ENCODE measurements at regions not wholly inside any gene's neighbourhood (a gene's known extent, or its start where the extent isn't known, plus 50 kb on each side); places are given as distances from the start of the nearest gene placed in this dataset.

DNA sequence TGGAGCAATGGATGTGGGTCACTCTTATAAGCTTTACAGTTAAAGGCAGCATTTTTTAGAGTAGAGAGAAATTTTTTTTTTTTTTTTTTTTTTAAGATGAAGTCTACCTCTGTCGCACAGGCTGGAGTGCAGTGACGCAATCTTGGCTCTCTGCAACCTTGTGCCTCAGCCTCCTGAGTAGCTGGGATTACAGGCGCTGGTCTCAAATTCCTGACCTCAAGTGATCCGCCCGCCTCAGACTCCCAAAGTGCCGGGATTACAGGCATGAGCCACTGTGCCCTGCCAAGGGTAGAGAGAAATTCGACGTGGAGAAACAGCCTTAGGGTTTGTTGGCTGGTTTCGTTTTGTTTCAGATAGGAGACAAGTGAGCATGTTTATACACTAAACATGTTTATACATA is 594.2 kb upstream of the ADAMTS5 start:
- dilution Hi-C loops (cut with MboI; ENCODE audit: extremely low pct_ligation_motif_present, low sequenced_read_pairs) = no loop called here
- Histone ChIP-seq H3K9me3 (ENCODE audit: control insufficient read depth, low read depth, low read length) (no peaks in the 10 kb centered on the region), H3K4me1 (ENCODE audit: control insufficient read depth, extremely low read depth, insufficient read depth, low read length) (peaks cover 10% of the 10 kb centered on the region), H3K79me2 (ENCODE audit: control insufficient read depth, insufficient read depth, low read length) (no peaks in the 10 kb centered on the region), H3K9me1 (ENCODE audit: control insufficient read depth, extremely low read depth, insufficient read depth, low read length) (no peaks in the 10 kb centered on the region), H4K20me1 (ENCODE audit: control insufficient read depth, extremely low read depth, insufficient read depth, low read length) (no peaks in the 10 kb centered on the region), H3K9ac (ENCODE audit: control insufficient read depth, extremely low read depth, insufficient read depth, low read length) (no peak overlapping the region), H3K27me3 (ENCODE audit: control insufficient read depth, extremely low read depth, insufficient read depth, low read length) (no peaks in the 10 kb centered on the region), H3K4me2 (ENCODE audit: control insufficient read depth, extremely low read depth, insufficient read depth, low read depth, low read length) (peak overlapping the region; percentile 62), H3K36me3 (ENCODE audit: control insufficient read depth in 2 of 2, extremely low read depth in 1 of 2, insufficient read depth in 2 of 2, low read length in 2 of 2) (no peaks in the 10 kb centered on the region), H3K4me3 (ENCODE audit: control insufficient read depth in 2 of 3, extremely low read depth in 1 of 3, insufficient read depth in 2 of 3, low read depth in 1 of 3, low read length in 3 of 3) (peak overlapping the region in 1 of 3 experiments; percentile 10), H2AFZ (ENCODE audit: control insufficient read depth, low read length) (peak overlapping the region; percentile 51), H3K27ac (ENCODE audit: control insufficient read depth, insufficient read depth, low read length) (no peak overlapping the region)
- TF ChIP-seq EZH2 (IDR thresholded peaks at IDR 0.05; ENCODE audit: low read length) = no peak
- DNase-seq (ENCODE audit: low read depth, low spot score) = no peak
- no peak for FAIRE-seq

DNA sequence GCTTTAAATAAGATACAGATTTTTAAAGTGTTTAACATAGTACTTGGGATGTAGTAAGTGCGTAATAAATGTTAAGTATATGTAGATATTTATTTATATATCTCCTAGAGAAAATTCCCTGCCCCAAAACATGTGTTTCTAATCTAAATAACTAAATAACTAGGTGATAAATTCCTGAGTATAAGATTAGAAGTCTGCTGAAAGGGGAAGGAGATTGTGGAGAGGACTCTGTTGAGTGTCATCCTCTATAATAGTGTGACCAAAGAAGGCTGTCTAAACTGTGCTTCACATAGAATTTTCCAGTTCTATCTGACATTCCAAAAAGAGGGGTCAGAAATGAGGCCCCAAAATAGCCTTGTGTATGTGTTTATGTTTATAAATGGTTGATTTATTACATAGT is 590.5 kb upstream of the ADAMTS5 start:
- no peak overlapping the region for H3K4me3 ChIP-seq (ENCODE audit: control insufficient read depth in 2 of 3, extremely low read depth in 1 of 3, insufficient read depth in 2 of 3, low read depth in 1 of 3, low read length in 3 of 3)
- no peaks in the 10 kb centered on the region for H3K9me3 ChIP-seq (ENCODE audit: control insufficient read depth, low read depth, low read length)
- H3K27me3 ChIP-seq (ENCODE audit: control insufficient read depth, extremely low read depth, insufficient read depth, low read length) = no peaks in the 10 kb centered on the region
- H3K36me3 ChIP-seq (ENCODE audit: control insufficient read depth in 2 of 2, extremely low read depth in 1 of 2, insufficient read depth in 2 of 2, low read length in 2 of 2) = no peaks in the 10 kb centered on the region
- H2AFZ ChIP-seq (ENCODE audit: control insufficient read depth, low read length) = no peak overlapping the region
- no peak for TF ChIP-seq EZH2 (IDR thresholded peaks at IDR 0.05; ENCODE audit: low read length)
- TF ChIP-seq, protein P1, sequence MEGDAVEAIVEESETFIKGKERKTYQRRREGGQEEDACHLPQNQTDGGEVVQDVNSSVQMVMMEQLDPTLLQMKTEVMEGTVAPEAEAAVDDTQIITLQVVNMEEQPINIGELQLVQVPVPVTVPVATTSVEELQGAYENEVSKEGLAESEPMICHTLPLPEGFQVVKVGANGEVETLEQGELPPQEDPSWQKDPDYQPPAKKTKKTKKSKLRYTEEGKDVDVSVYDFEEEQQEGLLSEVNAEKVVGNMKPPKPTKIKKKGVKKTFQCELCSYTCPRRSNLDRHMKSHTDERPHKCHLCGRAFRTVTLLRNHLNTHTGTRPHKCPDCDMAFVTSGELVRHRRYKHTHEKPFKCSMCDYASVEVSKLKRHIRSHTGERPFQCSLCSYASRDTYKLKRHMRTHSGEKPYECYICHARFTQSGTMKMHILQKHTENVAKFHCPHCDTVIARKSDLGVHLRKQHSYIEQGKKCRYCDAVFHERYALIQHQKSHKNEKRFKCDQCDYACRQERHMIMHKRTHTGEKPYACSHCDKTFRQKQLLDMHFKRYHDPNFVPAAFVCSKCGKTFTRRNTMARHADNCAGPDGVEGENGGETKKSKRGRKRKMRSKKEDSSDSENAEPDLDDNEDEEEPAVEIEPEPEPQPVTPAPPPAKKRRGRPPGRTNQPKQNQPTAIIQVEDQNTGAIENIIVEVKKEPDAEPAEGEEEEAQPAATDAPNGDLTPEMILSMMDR (optimal IDR thresholded peaks at IDR 0.05 in 1 of 3, IDR thresholded peaks at IDR 0.05 in 1 of 3, conservative IDR thresholded peaks at IDR 0.05 in 1 of 3; ENCODE audit: extremely low read depth in 1 of 3, insufficient read depth in 2 of 3, low read length in 3 of 3) = no peak
- dilution Hi-C loops (cut with MboI; ENCODE audit: extremely low pct_ligation_motif_present, low sequenced_read_pairs) = no loop called here
- H3K27ac ChIP-seq (ENCODE audit: control insufficient read depth, insufficient read depth, low read length) = no peak overlapping the region
- peaks cover 8% of the 10 kb centered on the region for H3K4me1 ChIP-seq (ENCODE audit: control insufficient read depth, extremely low read depth, insufficient read depth, low read length)
- no peak for FAIRE-seq
- no peak overlapping the region for H3K4me2 ChIP-seq (ENCODE audit: control insufficient read depth, extremely low read depth, insufficient read depth, low read depth, low read length)
- no peaks in the 10 kb centered on the region for H4K20me1 ChIP-seq (ENCODE audit: control insufficient read depth, extremely low read depth, insufficient read depth, low read length)
- H3K79me2 ChIP-seq (ENCODE audit: control insufficient read depth, insufficient read depth, low read length) = no peaks in the 10 kb centered on the region
- H3K9me1 ChIP-seq (ENCODE audit: control insufficient read depth, extremely low read depth, insufficient read depth, low read length) = no peaks in the 10 kb centered on the region
- no peak for DNase-seq (ENCODE audit: low read depth, low spot score)
- H3K9ac ChIP-seq (ENCODE audit: control insufficient read depth, extremely low read depth, insufficient read depth, low read length) = no peak overlapping the region

DNA sequence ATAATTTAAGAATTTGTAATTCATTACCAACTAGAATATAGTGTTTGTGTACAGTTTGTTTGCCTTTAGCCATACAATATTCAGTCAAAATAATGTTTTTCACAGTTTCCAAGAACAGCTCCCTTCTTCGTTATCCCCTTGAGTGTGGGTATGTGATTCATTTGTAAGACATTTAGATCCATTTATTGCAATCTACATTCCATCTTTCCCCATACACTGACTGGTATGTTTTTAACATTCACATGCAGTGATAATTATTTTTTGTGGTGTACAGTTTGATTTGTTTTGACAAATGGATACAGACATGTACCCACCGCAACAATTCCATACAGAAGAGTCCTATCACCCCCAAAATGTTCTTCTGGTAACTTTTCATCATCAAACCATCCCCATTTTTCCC is 589.1 kb upstream of the ADAMTS5 start:
- H3K4me2 ChIP-seq (ENCODE audit: control insufficient read depth, extremely low read depth, insufficient read depth, low read depth, low read length) = no peak overlapping the region
- TF ChIP-seq, protein P1 (optimal IDR thresholded peaks at IDR 0.05 in 1 of 3, IDR thresholded peaks at IDR 0.05 in 1 of 3, conservative IDR thresholded peaks at IDR 0.05 in 1 of 3; ENCODE audit: extremely low read depth in 1 of 3, insufficient read depth in 2 of 3, low read length in 3 of 3) = no peak
- no peak for TF ChIP-seq EZH2 (IDR thresholded peaks at IDR 0.05; ENCODE audit: low read length)
- FAIRE-seq (no peak), DNase-seq (ENCODE audit: low read depth, low spot score) (no peak)
- H3K27ac ChIP-seq (ENCODE audit: control insufficient read depth, insufficient read depth, low read length) = no peak overlapping the region
- H3K9ac ChIP-seq (ENCODE audit: control insufficient read depth, extremely low read depth, insufficient read depth, low read length) = no peak overlapping the region
- no peak overlapping the region for H3K4me3 ChIP-seq (ENCODE audit: control insufficient read depth in 2 of 3, extremely low read depth in 1 of 3, insufficient read depth in 2 of 3, low read depth in 1 of 3, low read length in 3 of 3)
- no peaks in the 10 kb centered on the region for H3K27me3 ChIP-seq (ENCODE audit: control insufficient read depth, extremely low read depth, insufficient read depth, low read length)
- H2AFZ ChIP-seq (ENCODE audit: control insufficient read depth, low read length) = no peak overlapping the region
- H3K9me1 ChIP-seq (ENCODE audit: control insufficient read depth, extremely low read depth, insufficient read depth, low read length) = no peaks in the 10 kb centered on the region
- dilution Hi-C loops (cut with MboI; ENCODE audit: extremely low pct_ligation_motif_present, low sequenced_read_pairs) = no loop called here
- H4K20me1 ChIP-seq (ENCODE audit: control insufficient read depth, extremely low read depth, insufficient read depth, low read length) = no peaks in the 10 kb centered on the region
- H3K79me2 ChIP-seq (ENCODE audit: control insufficient read depth, insufficient read depth, low read length) = no peaks in the 10 kb centered on the region
- H3K36me3 ChIP-seq (ENCODE audit: control insufficient read depth in 2 of 2, extremely low read depth in 1 of 2, insufficient read depth in 2 of 2, low read length in 2 of 2) = no peaks in the 10 kb centered on the region
- peaks cover 2% of the 10 kb centered on the region for H3K4me1 ChIP-seq (ENCODE audit: control insufficient read depth, extremely low read depth, insufficient read depth, low read length)
- H3K9me3 ChIP-seq (ENCODE audit: control insufficient read depth, low read depth, low read length) = peaks cover 1% of the 10 kb centered on the region
